Upper lobe of left lung (tissue), 6 donors: ENCODE measurements at regions not wholly inside any gene's neighbourhood (a gene's known extent, or its start where the extent isn't known, plus 50 kb on each side); places are given as distances from the start of the nearest gene placed in this dataset.

Source experiments
- ATAC-seq, 2 donors: fragments of 200-7000 bp; cut with Tn5 transposase; one replicate each; pipeline ENCODE4 v1.9.1; 2022; ENCODE audit warnings: mild to moderate bottlenecking in 2 of 2, moderate library complexity in 2 of 2; ENCODE audit not compliant: low FRiP score in 2 of 2
- DNase-seq, 2 donors: peaks; one replicate each; pipeline ENCODE4 v3.0.0-alpha.2; 2019 to 2020
- H3K27ac ChIP-seq, 4 donors: fragments of 200-600 bp; sonication (generic); one replicate each; pipeline ENCODE4 v1.5.1; 2016 to 2019
- H3K27me3 ChIP-seq, 4 donors: fragments of 200-600 bp; sonication (generic); one replicate each; pipeline ENCODE4 v1.5.1; 2017 to 2019
- H3K36me3 ChIP-seq, 4 donors: fragments of 200-600 bp; sonication (generic); one replicate each; pipeline ENCODE4 v1.5.1; 2016 to 2019
- H3K4me1 ChIP-seq, 4 donors: fragments of 200-600 bp; sonication (generic); one replicate each; pipeline ENCODE4 v1.5.1; 2018 to 2019
- H3K4me3 ChIP-seq, 4 donors: fragments of 200-600 bp; sonication (generic); one replicate each; pipeline ENCODE4 v1.5.1; 2017 to 2019; ENCODE audit warnings: mild to moderate bottlenecking in 2 of 4, moderate library complexity in 1 of 4
- H3K9me3 ChIP-seq, 4 donors: fragments of 200-600 bp; sonication (generic); one replicate each; pipeline ENCODE4 v1.5.1; 2018 to 2019
- EP300 ChIP-seq, 4 donors: sonication (generic); formaldehyde crosslinking; IDR thresholded peaks; one replicate each; pipeline ENCODE4 v1.5.1; 2017; ENCODE audit warnings: antibody characterized with exemption in 4 of 4, control low read depth in 2 of 4
- POLR2A ChIP-seq, 4 donors: fragments of 450-650 bp; IDR thresholded peaks; one replicate each; pipeline ENCODE4 v1.5.1; 2016 to 2017; ENCODE audit warnings: antibody characterized with exemption in 4 of 4, mild to moderate bottlenecking in 2 of 4
- POLR2AphosphoS5 ChIP-seq, 2 donors: sonication (generic); formaldehyde crosslinking; IDR thresholded peaks; one replicate each; pipeline ENCODE4 v1.5.1; 2017; ENCODE audit warnings: antibody characterized with exemption in 2 of 2
- WGBS, 2 donors: methylation state at CpG; one replicate each; pipeline ENCODE4 v1.1.5; 2017 to 2018; 5-methylcytosine and 5-hydroxymethylcytosine counted together
- TF ChIP-seq, protein P1 (sequence below), 6 experiments: fragments of 450-650 bp in 4 of 6; fragments of 200-600 bp in 2 of 6; sonication (generic) in 2 of 6; IDR thresholded peaks; one replicate each; pipeline ENCODE4 v1.5.1; 2016 to 2019; ENCODE audit warnings: antibody characterized with exemption in 6 of 6
- donor health status: DM: no; HTN: no; CAD: no; lungs with moderate emphysema.
- donor health status: DM: no; HTN: yes; CAD: no; lungs with severe emphysema.

DNA sequence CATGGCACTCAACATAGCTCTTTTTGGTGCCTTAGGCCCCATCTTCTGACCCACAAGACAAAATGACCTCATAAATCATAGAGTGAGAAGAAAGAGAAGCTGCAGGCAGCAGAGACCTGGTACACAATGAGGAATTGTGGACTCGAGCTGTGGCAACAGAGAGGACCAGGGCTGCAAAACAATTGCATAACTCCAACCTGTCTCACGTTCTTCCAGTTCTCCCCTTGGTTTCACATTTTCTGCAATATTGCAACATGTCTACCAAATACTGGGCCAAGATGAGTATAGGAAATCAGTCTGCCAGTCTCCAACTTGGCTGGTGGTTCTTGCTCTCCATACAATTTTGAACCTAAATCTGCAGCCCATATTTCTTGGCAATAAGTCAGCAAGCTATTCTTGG lies 105.3 kb downstream of the KDR start:
- ATAC-seq (no peak), DNase-seq (no peak)
- 72 to 86% methylated on average over 2 of the region's 2 CpGs for WGBS, 2 donors
- Histone ChIP-seq H3K4me1 (no peaks in the 10 kb centered on the region), H3K27ac (no peak overlapping the region), H3K9me3 (no peaks in the 10 kb centered on the region), H3K36me3 (no peaks in the 10 kb centered on the region), H3K27me3 (no peaks in the 10 kb centered on the region), H3K4me3 (no peak overlapping the region)
- TF ChIP-seq, protein P1, sequence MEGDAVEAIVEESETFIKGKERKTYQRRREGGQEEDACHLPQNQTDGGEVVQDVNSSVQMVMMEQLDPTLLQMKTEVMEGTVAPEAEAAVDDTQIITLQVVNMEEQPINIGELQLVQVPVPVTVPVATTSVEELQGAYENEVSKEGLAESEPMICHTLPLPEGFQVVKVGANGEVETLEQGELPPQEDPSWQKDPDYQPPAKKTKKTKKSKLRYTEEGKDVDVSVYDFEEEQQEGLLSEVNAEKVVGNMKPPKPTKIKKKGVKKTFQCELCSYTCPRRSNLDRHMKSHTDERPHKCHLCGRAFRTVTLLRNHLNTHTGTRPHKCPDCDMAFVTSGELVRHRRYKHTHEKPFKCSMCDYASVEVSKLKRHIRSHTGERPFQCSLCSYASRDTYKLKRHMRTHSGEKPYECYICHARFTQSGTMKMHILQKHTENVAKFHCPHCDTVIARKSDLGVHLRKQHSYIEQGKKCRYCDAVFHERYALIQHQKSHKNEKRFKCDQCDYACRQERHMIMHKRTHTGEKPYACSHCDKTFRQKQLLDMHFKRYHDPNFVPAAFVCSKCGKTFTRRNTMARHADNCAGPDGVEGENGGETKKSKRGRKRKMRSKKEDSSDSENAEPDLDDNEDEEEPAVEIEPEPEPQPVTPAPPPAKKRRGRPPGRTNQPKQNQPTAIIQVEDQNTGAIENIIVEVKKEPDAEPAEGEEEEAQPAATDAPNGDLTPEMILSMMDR (IDR thresholded peaks at IDR 0.05) = no peak
- TF ChIP-seq POLR2A (IDR thresholded peaks at IDR 0.05) = no peak
- no peak for TF ChIP-seq EP300 (IDR thresholded peaks at IDR 0.05)
- no peak for TF ChIP-seq POLR2AphosphoS5 (IDR thresholded peaks at IDR 0.05)

GRCh38 chr4:55018978-55019377 lies 106.4 kb downstream of the KDR start:
- no peak for DNase-seq
- TF ChIP-seq POLR2AphosphoS5 (IDR thresholded peaks at IDR 0.05) (no peak), POLR2A (IDR thresholded peaks at IDR 0.05) (no peak), EP300 (IDR thresholded peaks at IDR 0.05) (no peak)
- TF ChIP-seq, protein P1 (IDR thresholded peaks at IDR 0.05) = no peak
- 68% methylated on average over 2 of the region's 2 CpGs for WGBS, 2 donors

GRCh38 chr4:55018521-55018920 lies 106.9 kb downstream of the KDR start:
- no peaks in the 10 kb centered on the region for H3K36me3 ChIP-seq
- TF ChIP-seq POLR2AphosphoS5 (IDR thresholded peaks at IDR 0.05) (no peak), EP300 (IDR thresholded peaks at IDR 0.05) (no peak), POLR2A (IDR thresholded peaks at IDR 0.05) (no peak)
- TF ChIP-seq, protein P1 (IDR thresholded peaks at IDR 0.05) = no peak
- no peak overlapping the region for H3K27ac ChIP-seq
- ATAC-seq (no peak), DNase-seq (no peak)
- no peak overlapping the region for H3K4me3 ChIP-seq
- WGBS, 2 donors = 77 to 80% methylated on average over 2 of the region's 2 CpGs
- no peaks in the 10 kb centered on the region for H3K27me3 ChIP-seq
- H3K4me1 ChIP-seq = no peaks in the 10 kb centered on the region
- H3K9me3 ChIP-seq = no peaks in the 10 kb centered on the region

More at GRCh38 chr4:55018978-55019377, 106.4 kb downstream of the KDR start:
- Histone ChIP-seq H3K27ac (no peak overlapping the region), H3K9me3 (no peaks in the 10 kb centered on the region), H3K4me3 (no peak overlapping the region), H3K4me1 (no peaks in the 10 kb centered on the region), H3K36me3 (no peaks in the 10 kb centered on the region), H3K27me3 (no peaks in the 10 kb centered on the region)
- ATAC-seq = no peak

DNA sequence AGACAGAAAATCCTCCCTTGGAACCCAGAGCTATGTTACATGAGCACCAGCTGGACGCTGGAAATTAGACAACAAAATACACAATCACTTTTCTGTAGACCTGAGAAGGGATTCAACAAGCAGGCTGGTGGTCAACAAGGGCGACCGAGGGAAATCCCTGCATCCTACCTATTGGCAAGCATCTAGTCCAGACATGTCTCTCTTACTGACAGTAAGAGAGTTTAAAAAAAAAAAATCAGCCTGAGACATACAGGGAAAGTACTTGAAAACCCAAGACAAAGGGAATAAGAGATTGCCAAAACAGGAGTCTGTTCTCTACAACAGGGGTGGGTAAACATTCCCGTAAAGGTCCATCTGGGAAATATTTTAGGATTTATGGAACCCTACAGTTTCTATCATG lies 108.0 kb downstream of the KDR start:
- Histone ChIP-seq H3K4me3 (no peak overlapping the region), H3K36me3 (no peaks in the 10 kb centered on the region), H3K9me3 (no peaks in the 10 kb centered on the region), H3K27ac (no peak overlapping the region), H3K4me1 (no peaks in the 10 kb centered on the region), H3K27me3 (no peaks in the 10 kb centered on the region)
- TF ChIP-seq POLR2AphosphoS5 (IDR thresholded peaks at IDR 0.05) (no peak), EP300 (IDR thresholded peaks at IDR 0.05) (no peak)
- TF ChIP-seq, protein P1 (IDR thresholded peaks at IDR 0.05) = no peak
- no peak for DNase-seq
- 89 to 93% methylated on average over 4 of the region's 4 CpGs for WGBS, 2 donors
- no peak for ATAC-seq

GRCh38 chr4:55016131-55016530 lies 109.3 kb downstream of the KDR start:
- Histone ChIP-seq H3K4me1 (no peaks in the 10 kb centered on the region), H3K27me3 (no peaks in the 10 kb centered on the region), H3K4me3 (no peak overlapping the region), H3K27ac (no peak overlapping the region), H3K36me3 (no peaks in the 10 kb centered on the region), H3K9me3 (no peaks in the 10 kb centered on the region)
- DNase-seq = no peak
- no peak for ATAC-seq
- 78 to 83% methylated on average over 2 of the region's 2 CpGs for WGBS, 2 donors
- TF ChIP-seq POLR2A (IDR thresholded peaks at IDR 0.05) (no peak), POLR2AphosphoS5 (IDR thresholded peaks at IDR 0.05) (no peak), EP300 (IDR thresholded peaks at IDR 0.05) (no peak)
- TF ChIP-seq, protein P1 (IDR thresholded peaks at IDR 0.05) = no peak
